ENCODE measurements at regions not wholly inside any gene's neighbourhood (a gene's known extent, or its start where the extent isn't known, plus 50 kb on each side); places are given as distances from the start of the nearest gene placed in this dataset.

DNA sequence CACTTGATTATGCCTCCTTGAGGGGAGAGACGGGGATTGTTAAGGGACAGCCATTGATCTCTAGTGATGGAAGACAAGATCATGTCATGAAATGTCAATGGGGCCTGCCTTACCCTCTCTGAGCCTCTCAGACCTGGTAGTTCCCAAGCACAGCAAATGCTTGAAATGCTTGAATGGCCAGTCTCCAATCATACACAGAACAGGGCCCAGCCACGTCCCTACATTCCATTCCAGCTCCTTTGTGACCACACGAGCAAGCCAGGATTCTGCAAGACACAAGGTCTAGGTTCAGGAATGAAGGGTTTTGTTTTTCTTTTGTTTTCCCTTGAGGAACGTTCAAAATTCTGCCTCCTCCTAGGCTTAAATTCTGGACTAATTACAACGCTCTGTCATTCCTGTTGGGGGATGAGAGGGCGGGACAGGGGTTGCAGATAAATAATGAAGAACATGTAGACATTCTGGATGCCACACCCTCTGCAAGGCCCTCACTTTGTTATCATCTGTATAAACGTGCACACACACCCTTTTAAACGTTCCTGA is 98.1 kb upstream of the YPEL5 start:
- no peak for DNase-seq

DNA sequence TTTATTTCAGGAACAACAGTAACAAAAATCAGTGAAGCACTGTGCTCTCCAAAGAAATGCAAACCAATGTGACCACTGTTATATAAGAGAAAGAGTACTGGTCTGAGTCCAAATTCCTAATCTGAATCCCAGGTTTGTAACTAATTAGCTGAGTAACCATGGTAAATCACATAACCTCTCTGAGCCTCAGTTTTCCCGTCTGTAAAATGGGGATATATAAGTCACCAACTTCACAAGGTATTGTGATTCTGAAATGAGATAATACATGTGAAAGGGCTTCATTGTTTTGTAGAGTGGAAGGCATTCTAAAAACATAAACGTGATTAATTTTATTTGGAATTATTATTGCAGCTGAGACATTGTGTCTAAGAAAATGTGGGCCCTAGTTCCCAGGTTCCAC is 91.3 kb upstream of the YPEL5 start:
- DNase-seq = no peak

DNA sequence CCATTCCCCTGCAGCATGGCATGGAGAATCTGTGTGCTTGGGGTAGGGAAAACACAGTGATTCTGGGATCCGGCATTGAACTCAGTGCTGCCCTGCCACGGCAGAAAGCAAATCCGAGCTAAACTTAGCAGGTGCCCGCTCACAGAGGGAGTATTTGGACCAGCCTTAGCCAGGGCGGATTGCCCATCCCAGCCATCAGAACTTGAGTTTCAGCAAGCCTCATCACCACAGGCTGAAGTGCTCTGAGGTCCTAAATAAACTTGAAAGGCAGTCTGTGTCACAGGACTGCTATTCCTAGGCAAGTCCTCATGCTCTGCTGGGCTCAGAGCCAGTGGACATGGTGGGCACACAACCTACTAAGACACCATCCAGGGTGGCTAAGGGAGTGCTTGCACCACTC is 86.2 kb upstream of the YPEL5 start:
- no peak for DNase-seq

DNA sequence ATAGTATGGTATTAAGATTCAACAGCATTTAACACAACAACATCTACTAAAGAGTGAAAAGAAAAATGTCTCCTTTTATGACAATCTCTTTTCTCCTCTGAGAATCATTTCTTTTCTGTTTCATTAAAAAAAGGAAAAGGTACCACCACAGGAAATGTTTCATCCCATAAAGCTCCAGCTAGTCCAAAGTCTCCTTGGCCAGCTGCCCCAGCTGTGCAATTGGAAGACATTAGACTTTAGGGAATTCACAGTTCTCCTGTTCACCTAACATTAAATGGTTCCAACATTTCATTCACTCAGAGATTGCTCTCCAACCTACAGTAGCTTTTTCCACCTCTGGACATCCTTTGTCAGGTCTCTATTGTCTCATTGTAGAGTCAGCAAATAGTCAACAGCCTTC is 78.7 kb upstream of the YPEL5 start:
- DNase-seq = no peak

DNA sequence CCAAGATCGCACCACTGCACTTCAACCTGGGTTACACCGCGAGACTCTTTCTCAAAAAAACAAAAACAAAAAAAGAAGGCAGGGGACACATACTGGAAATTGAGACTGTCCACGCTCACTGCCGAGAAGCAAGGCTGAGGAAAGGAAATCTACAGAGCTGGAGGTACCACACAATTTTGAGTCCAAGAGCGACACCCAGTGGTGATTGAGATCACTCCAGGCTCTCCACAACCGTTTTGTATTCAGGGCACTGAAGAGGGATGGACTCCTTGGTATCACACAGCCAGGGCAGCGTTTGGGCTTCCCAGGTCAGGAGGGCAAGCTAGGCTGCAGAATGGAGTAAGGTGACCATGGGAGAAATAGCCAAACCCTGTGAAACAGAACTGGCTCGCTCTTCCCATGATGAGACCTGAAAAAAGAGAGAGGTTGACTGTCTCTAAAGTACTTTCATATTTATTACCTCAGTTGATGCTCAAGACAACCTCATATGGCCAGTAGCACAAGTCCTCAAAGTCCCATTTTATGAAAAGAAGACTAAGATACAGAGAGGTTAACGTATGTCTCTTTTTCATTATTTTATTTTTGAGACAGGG is 74.5 kb upstream of the YPEL5 start:
- DNase-seq = peak; percentile 83

DNA sequence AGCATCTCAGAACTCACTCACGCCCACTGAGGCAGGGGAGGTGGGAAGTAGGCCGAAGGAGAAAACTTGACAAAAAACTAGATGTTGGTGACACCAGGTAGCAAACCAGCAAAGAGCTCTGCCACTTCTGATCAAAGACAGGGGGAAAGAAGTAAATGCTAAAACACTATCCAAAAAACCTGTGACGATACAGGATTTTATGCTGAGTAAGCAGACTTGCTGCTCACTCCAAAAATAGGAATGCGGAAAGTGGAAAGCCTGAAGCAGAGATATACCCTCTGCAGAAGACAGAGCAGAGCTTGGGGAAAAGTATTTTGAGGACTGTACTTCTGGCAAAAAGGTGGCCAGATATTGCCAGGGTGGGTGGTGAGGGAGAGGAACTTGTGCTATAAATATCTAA is 73.3 kb upstream of the YPEL5 start:
- DNase-seq = no peak

DNA sequence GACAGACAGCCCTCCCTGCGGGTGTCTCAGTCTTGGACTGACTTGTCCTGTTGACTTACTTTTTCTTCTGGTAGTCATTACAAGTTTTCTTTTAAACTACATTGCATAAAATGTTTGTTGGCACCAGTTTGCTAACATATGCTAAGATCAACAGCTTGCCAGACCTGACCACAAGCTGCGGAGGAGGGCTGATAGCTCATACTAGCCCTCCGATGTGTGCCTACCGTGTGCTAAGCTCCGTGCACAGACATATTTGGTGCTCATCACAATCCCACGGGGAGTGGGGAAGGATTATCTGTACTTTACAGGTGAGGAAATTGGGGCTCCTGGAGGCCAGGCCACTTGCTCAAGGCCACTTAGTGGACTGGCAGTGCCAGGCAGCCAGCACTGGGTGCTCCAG is 72.8 kb upstream of the YPEL5 start:
- no peak for DNase-seq

DNA sequence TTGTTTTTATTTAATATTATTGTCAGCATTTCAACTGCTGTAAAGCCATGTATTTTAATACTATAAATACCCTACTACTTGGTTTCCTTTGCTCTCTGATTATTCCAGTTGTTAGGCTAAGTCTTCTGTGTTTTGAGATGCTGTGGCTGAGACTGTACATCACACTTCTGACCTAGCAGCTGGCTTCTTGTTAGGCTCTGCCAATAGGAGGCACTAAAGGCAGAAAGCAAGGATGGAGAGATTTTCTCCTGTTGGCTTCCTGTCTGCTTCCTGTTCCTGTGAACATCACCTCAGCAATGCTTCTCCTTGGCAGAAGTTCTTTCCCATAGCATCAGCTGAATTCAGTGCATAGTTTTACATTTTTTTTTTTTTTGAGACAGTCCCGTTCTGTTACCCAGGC is 68.3 kb upstream of the YPEL5 start:
- DNase-seq = no peak

DNA sequence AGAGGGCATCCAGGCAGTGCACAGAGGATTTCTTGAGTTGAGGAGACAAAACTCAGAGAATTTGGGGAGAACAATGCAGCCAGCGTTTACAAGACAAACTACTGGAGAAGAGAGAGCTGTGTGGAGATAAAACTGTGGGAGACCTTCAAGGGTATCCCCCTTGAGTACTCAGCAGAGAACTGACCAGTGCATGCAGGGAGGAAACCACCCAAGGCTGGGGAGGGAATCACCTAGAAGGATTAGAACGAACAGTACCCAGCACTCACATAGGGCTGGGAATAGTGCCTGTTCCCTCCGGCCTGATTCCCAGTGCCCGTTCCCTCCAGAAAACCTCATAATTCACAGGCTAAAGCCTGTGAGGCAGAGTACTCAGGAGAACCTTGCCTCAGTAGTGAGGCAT is 61.9 kb upstream of the YPEL5 start:
- DNase-seq = no peak

DNA sequence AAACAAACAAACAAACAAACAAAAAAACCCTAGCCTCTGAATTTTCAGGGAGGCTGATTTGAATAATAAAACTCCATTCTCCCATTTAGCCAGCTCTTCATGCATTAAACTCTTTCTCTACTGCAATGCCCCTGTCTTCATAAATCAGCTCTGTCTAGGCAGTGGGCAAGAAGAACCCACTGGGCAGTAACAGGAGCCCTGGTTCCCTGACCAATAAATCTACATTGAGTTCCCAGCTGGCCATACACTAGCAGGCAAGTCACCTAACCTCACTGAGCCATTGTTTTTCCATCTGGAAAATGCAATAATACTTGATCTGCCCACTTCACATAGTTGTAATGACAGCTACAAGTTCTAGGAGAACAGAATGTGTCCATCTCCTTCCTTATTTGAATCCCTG is 57.6 kb upstream of the YPEL5 start:
- no peak for DNase-seq

DNA sequence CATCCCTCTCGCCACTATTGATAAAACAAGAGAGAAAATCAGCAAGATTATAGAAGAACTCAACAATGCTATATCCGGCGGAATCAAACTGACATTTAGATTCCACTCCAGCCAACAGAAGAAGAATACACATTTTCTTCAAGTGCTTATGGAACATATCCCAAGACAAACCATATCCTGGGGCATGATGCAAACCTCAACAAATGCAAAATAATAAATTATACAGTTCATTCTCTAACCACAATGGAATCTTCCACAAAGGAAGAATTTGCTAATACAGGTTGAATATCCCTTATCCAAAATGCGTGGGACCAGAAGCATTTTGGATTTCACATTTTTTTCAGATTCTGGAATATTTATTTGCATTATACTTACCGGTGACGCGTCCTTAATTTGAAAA is 51.4 kb upstream of the YPEL5 start:
- no peak for DNase-seq

DNA sequence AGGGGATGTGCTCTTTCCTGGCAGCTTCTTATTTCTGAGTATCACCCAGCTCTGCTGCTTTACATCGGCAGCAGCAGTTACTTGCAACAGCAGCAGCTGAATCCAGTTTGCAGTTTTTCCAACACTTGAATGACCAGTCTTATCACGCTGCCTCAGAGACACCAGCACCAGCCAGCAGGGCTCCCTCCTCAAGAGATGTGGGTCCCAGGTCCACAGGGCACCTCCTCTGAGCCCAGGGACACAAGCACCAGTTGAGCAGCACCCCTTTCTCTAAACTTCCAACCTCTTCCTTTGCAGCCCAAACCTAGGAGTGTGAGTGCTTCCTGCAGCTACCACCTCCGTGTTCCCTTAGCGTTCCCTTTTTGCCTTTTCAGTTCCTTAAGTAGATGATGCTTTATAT is 50.4 kb upstream of the YPEL5 start:
- no peak for DNase-seq

Data from dermis blood vessel endothelial cell (primary cell).